ENCODE measurements at regions not wholly inside any gene's neighbourhood (a gene's known extent, or its start where the extent isn't known, plus 50 kb on each side); places are given as distances from the start of the nearest gene placed in this dataset.

DNA sequence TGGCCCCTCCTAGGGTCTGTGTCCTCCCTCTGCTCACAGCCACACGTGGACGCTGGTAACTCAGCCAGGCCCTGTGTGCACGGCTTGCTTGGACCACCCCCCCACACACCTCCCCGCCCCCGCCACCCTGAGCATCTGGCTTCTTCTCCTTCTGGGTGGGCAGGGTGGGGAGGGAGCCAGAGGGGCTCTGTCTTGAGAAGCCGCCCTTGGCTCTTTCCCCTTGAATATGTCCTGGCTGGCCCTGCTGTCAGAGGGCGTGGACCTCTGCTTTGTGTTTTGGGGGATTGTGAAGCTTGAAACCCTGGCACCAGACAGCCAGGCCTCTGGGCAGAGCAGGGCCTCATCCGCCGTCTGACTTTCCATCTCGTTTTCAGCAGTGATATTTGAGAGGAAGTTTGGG lies 72.1 kb downstream of the GLI2 start:
- DNase-seq (ENCODE audit: low read depth, low spot score): no peak
- no peak overlapping the region for H3K27ac ChIP-seq

GRCh38 chr2:120809151-120809550 lies 73.5 kb downstream of the GLI2 start:
- DNase-seq (ENCODE audit: low read depth, low spot score): no peak
- H3K27ac ChIP-seq: no peak overlapping the region

DNA sequence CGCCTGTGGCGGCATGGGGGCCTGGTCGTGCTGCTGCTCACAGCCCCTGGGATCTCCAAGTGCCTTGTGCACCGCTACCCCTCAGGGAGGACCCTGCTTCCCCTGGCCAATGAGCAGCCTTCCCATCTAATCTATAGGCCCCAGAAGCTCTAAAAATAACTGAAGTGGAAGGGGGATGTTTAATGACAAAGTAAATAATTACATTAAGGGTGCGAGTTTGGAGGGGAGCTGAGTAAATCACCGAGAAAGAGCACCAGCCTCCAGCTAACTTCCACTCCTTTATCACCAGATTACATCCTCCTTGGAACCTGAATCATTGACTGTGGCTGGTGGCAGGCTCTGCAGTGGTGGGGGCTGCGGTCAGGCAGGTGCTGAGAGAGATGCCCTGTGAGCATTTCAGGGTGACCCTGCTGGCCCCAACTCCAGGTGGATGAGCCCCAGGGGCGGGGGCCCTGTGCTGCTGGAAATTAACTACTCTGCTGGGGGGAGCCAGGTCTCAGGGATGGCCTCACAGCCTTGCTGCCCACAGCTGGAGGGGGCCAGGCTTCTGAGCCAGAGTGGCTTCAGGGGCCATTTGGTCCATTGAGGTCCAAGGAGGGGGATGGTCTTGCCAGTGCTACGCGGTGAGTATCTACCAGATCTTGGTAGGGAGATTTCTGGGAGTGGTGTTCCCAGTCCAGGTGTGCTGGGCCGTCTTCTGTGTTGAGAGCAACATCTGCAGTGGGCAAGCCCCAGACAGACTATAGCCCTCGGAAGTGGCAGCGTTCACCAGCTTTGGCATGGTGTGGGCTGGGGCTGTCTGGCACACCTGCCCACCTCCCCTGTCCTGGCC lies 74.2 kb downstream of the GLI2 start:
- H3K27ac ChIP-seq: no peak overlapping the region
- no peak for DNase-seq (ENCODE audit: low read depth, low spot score)

DNA sequence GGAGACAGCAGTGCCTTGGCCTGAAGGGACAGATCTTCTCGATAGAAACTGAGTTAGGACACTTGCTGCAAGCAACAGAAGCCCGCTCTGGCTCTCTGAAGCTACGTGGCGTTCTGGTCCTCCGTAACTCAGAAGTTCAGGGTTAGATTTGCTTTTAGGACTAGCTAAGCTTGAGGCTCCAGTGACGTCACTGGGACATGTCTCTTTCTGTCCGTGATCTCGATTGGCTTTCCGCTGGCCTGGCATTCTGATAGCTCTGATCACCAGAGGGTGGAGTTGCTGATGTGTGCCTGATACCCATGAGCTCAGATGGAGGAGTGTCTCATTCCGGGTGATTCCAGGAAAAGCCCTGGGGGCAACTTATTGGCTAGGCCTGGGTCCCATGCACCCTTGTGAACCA lies 75.0 kb downstream of the GLI2 start:
- DNase-seq (ENCODE audit: low read depth, low spot score): no peak
- H3K27ac ChIP-seq: no peak overlapping the region

DNA sequence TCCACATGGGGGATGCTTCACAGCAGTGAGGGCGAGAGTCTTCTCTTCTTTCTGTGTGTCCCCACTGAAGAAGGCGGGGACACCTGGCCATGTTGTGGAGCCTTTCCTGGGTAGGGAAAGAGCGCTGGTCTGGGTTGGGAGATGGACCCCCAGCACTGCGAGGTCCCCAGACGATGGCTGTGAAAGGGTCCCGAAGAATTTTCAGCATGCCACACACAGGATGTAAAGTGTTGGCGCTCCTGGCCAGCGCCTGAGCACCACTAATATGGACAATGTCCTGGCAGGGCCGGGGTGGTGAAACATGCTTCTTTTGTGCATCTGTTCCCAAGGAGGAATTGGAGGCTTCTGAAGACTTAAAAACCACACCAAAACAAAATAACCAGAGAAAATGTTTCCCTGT lies 77.2 kb downstream of the GLI2 start:
- H3K27ac ChIP-seq: no peak overlapping the region
- DNase-seq (ENCODE audit: low read depth, low spot score): no peak

DNA sequence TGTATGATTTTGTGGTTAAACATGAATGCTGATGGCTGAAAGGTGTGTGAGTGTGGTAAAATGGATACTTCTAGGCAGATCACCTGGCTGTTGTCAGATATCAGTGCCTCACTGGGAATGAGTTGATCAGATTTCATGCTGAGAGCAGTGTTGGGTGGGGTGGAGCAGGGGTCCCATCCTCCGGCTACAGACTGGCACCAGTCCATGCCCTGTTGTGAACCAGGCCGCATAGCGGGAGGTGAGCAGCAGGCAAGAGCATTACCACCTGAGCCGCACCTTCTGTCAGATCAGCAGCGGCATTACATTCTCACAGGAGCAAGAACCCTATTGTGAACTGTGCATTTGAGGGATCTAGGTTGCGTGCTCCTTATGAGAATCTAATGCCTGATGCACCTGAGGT lies 78.7 kb downstream of the GLI2 start:
- H3K27ac ChIP-seq: no peak overlapping the region
- no peak for DNase-seq (ENCODE audit: low read depth, low spot score)

DNA sequence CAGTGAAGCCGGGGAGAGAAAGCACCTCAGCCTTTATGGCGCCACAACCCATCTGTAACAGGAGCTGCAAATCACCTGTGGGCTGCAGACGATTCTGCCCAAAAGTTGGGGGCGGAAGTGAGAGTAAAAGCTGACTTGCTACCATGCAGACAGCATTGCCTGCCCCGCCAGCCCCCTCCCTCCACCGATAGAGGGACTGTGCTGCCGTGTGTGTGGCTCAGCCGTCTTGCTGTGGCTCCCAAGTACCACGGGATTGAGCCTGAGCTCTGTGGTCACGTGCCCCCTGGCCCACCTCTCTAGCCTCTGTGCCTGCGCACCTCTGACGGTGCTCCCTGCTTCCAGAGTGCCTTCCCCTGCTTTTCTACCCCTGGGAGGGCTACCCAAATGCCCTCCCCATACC lies 79.6 kb downstream of the GLI2 start:
- DNase-seq (ENCODE audit: low read depth, low spot score): no peak
- H3K27ac ChIP-seq: no peak overlapping the region

- H3K27ac ChIP-seq: no peak overlapping the region
- no peak for DNase-seq (ENCODE audit: low read depth, low spot score)
Observed at GRCh38 chr2:120817136-120817955, 81.7 kb downstream of the GLI2 start.

- no peak for DNase-seq (ENCODE audit: low read depth, low spot score)
- no peak overlapping the region for H3K27ac ChIP-seq
Observed at GRCh38 chr2:120817956-120818325, 82.3 kb downstream of the GLI2 start.

GRCh38 chr2:120818441-120818920 lies 82.8 kb downstream of the GLI2 start:
- H3K27ac ChIP-seq: no peak overlapping the region
- no peak for DNase-seq (ENCODE audit: low read depth, low spot score)

DNA sequence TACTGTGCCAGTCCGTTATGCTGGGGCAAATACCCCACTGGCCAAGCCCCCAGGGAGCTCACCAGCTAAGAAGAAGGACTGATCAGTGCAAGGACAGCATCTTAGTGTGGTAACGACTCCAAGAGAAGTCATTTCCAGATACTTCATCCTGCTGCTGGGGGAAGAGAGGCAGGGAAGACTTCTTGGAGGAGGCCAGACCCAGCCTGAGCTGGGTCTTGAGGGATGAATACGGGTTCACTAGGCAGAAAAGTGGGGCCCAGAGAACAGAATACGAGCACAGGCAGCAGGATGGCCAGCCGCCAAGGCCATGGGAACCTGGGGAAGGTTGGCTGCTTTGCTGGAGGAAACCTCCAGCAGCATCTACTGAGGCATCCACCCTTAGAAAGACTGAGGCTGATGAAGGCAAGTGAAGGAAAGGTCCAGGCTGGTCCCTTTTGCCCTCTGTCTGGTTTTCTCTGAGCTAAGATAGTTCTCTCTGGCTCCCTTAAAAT lies 84.1 kb downstream of the GLI2 start:
- no peak overlapping the region for H3K27ac ChIP-seq
- DNase-seq (ENCODE audit: low read depth, low spot score): no peak

DNA sequence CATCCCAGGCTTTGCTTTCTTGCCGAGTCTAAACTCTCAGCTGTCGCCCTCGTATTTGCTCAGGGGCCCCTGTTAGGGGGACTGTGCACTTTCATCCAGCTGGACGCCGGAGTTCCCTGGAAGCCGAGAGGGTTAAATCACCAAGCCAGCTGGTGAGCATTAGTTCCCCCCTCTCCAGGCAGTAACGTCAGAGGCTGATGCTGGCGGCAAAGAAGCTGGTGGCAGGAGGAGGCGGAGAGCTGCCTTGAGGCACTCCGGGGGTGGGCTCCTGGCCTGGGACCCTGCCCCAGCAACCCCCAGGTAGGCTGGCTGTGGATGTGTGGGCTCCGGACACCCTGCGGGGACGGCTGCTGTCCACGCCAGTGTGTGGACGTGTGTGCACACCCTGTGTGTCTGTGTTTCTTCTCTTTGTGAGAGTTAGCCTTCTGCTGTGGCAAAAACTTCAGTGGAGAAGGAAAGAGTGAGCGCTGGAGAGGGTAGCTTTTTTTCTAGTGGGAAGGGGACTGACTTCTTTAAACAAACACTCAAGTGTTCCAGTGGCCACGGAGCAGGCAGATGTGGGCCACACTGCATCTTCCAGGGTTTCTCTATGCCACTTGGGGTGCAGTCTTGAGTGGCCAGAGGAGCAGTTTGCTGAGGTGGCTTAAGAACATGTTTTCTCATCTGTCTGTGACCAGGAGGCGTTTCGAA lies 84.7 kb downstream of the GLI2 start:
- DNase-seq (ENCODE audit: low read depth, low spot score): no peak
- H3K27ac ChIP-seq: no peak overlapping the region

DNA sequence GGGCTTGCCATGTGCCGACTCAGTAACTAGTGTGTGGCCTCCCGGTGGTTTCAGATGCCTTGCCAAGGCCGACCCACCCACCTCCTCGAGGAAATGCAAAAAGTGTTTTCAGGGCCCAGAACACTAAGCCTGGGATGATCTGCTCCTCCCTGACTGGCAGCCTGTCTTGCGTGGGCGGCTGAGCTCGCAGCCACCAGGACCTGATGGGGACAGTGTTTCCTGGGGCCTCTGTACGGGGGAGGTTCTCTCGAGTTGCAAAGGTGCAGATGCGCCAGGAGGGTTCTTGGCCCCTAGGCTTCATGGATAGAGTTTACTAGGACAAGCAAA lies 85.2 kb downstream of the GLI2 start:
- DNase-seq (ENCODE audit: low read depth, low spot score): no peak
- H3K27ac ChIP-seq: no peak overlapping the region

DNA sequence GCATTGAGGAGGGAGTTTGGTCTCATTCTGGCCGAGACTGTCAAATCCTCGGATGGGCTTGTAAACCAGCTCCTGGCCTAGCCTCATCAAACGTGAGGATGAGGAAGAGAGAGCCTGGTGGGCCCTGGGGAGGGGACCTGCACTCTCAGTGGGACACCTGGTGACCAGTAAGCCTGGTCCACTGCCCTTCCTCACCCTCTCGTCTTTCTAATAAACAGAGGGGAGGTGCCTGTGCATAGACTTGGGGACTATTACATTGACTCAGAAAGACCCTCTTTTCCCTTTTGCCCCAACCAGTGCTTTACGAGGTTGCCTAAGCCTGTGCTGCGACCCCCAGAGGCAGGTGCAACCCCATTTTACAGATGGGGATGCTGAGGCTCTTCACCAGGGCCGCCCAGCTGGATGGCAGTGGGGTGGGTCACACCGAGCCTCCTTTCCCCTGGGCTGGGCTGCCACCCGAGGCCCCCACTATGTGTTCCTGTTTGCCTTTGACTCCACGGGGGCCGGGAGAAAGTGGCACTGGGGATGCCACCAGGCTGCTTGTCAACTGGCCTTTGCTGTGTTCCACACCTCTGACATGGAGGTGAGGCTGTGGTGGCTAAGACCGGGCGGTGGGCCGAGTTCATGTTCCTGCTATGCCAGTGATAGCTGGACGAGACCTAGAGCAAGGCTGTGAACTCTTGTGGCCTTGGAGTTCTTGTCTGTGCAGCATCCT lies 85.9 kb downstream of the GLI2 start:
- DNase-seq (ENCODE audit: low read depth, low spot score): no peak
- H3K27ac ChIP-seq: no peak overlapping the region

- DNase-seq (ENCODE audit: low read depth, low spot score): no peak
- H3K27ac ChIP-seq: no peak overlapping the region
Observed at GRCh38 chr2:120822933-120823332, 87.3 kb downstream of the GLI2 start.

GRCh38 chr2:120823551-120823950 lies 87.9 kb downstream of the GLI2 start:
- no peak overlapping the region for H3K27ac ChIP-seq
- no peak for DNase-seq (ENCODE audit: low read depth, low spot score)

DNA sequence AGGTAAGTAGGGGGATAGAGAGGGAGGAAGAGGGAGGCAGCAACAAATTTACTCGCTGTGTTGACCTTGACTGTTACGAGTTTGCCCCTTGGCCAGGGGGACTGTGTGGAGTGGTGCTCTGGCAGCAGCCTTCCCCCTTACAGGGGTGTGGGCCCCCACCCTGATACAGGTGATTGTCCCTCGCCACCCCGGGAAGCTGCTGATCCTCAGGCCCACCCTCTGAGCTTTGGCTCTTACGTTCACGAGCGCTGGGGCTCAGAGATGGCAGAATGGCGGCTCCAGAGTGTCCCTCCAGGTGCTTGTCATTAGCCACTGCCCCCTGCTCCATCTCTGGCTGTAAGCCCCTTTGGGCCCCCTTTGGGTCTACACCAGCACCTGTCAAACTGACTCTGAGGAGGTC lies 88.6 kb downstream of the GLI2 start:
- no peak overlapping the region for H3K27ac ChIP-seq
- no peak for DNase-seq (ENCODE audit: low read depth, low spot score)

GRCh38 chr2:120825370-120826259 lies 89.9 kb downstream of the GLI2 start:
- no peak for DNase-seq (ENCODE audit: low read depth, low spot score)
- H3K27ac ChIP-seq: no peak overlapping the region

DNA sequence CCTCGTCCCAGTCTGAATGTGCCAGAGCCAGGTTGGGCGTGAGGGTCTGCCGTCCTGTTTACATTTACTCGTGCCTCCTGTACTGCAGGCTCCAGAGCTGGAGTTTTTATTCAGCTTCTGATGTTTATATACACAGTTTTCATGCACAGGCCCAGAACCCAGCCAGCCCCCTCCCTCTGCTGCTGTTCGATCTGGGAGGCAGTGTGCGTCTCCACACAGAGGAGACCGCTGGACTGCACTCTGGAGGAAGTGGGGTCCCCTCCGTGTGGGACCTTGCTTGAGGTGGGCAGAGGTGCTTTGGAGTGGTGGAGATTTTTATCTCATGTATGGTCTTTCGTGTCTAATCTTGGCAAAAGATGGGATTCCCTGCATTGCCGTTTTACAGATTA lies 90.6 kb downstream of the GLI2 start:
- no peak overlapping the region for H3K27ac ChIP-seq
- DNase-seq (ENCODE audit: low read depth, low spot score): no peak
